Smooth muscle cell (in vitro differentiated cells): ENCODE measurements at regions not wholly inside any gene's neighbourhood (a gene's known extent, or its start where the extent isn't known, plus 50 kb on each side); places are given as distances from the start of the nearest gene placed in this dataset.
"Not testable (repeated sequence)": the region's sequence is repeated elsewhere in the genome, so short reads cannot be mapped to it uniquely, and the experiment has no call there.

Source experiments
- DNase-seq: peaks from one replicate; lab custom pipeline; 2025; ENCODE audit not compliant: unreplicated experiment; lab: John Stamatoyannopoulos, UW
- H2AFZ ChIP-seq: fragments of 200-600 bp; sonication (generic); 2 replicates; pipeline ENCODE4 v1.6.0; 2016; ENCODE audit warnings: antibody characterized with exemption, low read depth, mild to moderate bottlenecking
- H3F3A ChIP-seq: fragments of 200-600 bp; sonication (generic); 2 replicates; pipeline ENCODE4 v1.6.0; 2017; ENCODE audit warnings: antibody characterized with exemption, low read depth
- H3K27ac ChIP-seq: fragments of 200-600 bp; sonication (generic); 2 replicates; pipeline ENCODE4 v1.5.1; 2016; ENCODE audit warnings: low read depth, mild to moderate bottlenecking
- H3K27me3 ChIP-seq: fragments of 200-600 bp; sonication (generic); 2 replicates; pipeline ENCODE4 v1.6.1; 2016; ENCODE audit warnings: low read depth, mild to moderate bottlenecking
- H3K36me3 ChIP-seq: fragments of 200-600 bp; sonication (generic); 2 replicates; pipeline ENCODE4 v1.5.1; 2016; ENCODE audit warnings: low read depth
- H3K4me1 ChIP-seq: fragments of 200-600 bp; sonication (generic); 2 replicates; pipeline ENCODE4 v1.5.1; 2016; ENCODE audit warnings: low read depth
- H3K4me2 ChIP-seq: fragments of 200-600 bp; sonication (generic); 2 replicates; pipeline ENCODE4 v1.6.0; 2016; ENCODE audit warnings: mild to moderate bottlenecking
- H3K4me3 ChIP-seq: fragments of 200-600 bp; sonication (generic); 2 replicates; pipeline ENCODE4 v1.5.1; 2016; ENCODE audit warnings: mild to moderate bottlenecking
- H3K79me2 ChIP-seq: fragments of 200-600 bp; sonication (generic); 2 replicates; pipeline ENCODE4 v1.6.0; 2016; ENCODE audit warnings: low read depth, mild to moderate bottlenecking
- H3K9ac ChIP-seq: fragments of 200-600 bp; sonication (generic); 2 replicates; pipeline ENCODE4 v1.6.0; 2016; ENCODE audit warnings: low read depth
- H3K9me3 ChIP-seq: fragments of 200-600 bp; sonication (generic); replicated peaks from 2 replicates; pipeline ENCODE4 v1.5.1; 2016; ENCODE audit warnings: low read depth
- H4K20me1 ChIP-seq: fragments of 200-600 bp; sonication (generic); 2 replicates; pipeline ENCODE4 v1.6.0; 2016; ENCODE audit warnings: low read depth
- WGBS: methylation state at CpG from one replicate; pipeline ENCODE4 v1.1.7; 2016; ENCODE audit warnings: low lambda C conversion rate; 5-methylcytosine and 5-hydroxymethylcytosine counted together
- TF ChIP-seq, protein P1 (sequence below): fragments of 200-600 bp; sonication (generic); IDR thresholded peaks from 2 replicates; pipeline ENCODE4 v1.5.1; 2017; ENCODE audit warnings: borderline replicate concordance, mild to moderate bottlenecking, antibody characterized with exemption; ENCODE audit not compliant: insufficient read depth, poor library complexity, severe bottlenecking

- TF ChIP-seq, protein P1, sequence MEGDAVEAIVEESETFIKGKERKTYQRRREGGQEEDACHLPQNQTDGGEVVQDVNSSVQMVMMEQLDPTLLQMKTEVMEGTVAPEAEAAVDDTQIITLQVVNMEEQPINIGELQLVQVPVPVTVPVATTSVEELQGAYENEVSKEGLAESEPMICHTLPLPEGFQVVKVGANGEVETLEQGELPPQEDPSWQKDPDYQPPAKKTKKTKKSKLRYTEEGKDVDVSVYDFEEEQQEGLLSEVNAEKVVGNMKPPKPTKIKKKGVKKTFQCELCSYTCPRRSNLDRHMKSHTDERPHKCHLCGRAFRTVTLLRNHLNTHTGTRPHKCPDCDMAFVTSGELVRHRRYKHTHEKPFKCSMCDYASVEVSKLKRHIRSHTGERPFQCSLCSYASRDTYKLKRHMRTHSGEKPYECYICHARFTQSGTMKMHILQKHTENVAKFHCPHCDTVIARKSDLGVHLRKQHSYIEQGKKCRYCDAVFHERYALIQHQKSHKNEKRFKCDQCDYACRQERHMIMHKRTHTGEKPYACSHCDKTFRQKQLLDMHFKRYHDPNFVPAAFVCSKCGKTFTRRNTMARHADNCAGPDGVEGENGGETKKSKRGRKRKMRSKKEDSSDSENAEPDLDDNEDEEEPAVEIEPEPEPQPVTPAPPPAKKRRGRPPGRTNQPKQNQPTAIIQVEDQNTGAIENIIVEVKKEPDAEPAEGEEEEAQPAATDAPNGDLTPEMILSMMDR: no peak
- H2AFZ ChIP-seq: no peak overlapping the region
- no peaks in the 10 kb centered on the region for H3K27me3 ChIP-seq
- H3F3A ChIP-seq: peaks cover 6% of the 10 kb centered on the region
- no peaks in the 10 kb centered on the region for H4K20me1 ChIP-seq
- no peak overlapping the region for H3K9ac ChIP-seq
- no peak for DNase-seq
- no peaks in the 10 kb centered on the region for H3K79me2 ChIP-seq
- peaks cover 37% of the 10 kb centered on the region for H3K4me1 ChIP-seq
- H3K9me3 ChIP-seq: no peaks in the 10 kb centered on the region
- 76% methylated on average over 5 of the region's 5 CpGs for WGBS
- no peak overlapping the region for H3K4me3 ChIP-seq
- H3K36me3 ChIP-seq: no peaks in the 10 kb centered on the region
- H3K4me2 ChIP-seq: peak overlapping the region; percentile 52
- peak overlapping the region; percentile 3 for H3K27ac ChIP-seq
Observed at GRCh38 chr5:124909734-124910133, 163.3 kb upstream of the ZNF608 start.

DNA sequence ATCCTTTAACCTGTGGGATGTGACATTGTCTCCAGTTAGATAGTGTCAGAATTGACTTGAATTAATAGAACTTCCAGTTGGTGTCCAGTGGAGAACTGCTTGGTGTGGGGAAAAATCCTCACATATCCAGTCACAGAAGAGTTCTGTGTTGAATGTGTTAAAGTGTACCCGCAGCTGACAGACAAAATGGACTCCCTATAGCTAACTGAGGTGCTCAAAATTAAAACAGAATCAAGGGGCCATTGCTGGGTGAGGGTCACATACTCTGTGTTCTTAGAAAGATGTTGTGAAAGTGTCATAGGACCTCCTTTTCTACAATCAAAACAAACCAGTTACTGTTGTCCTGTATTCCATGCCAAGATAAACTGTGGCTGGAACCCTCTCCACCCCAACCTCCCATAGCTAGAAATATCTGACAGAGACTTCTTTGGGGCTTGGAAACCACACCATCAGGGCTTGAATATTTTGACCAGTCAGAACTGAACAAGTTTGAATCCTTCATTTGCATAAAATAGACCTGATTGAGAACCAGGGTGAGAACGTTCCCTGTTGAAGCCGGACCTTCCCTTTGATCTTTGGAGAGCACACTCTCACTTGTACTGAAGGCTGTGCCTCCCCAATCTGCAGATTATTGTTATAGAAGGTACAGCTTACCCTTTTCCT, 164.0 kb upstream of the ZNF608 start:
- Histone ChIP-seq H3K4me1 (peaks cover 30% of the 10 kb centered on the region), H4K20me1 (no peaks in the 10 kb centered on the region), H3K9me3 (no peaks in the 10 kb centered on the region), H3K9ac (no peak overlapping the region), H3F3A (peaks cover 6% of the 10 kb centered on the region), H3K4me3 (no peak overlapping the region), H3K36me3 (no peaks in the 10 kb centered on the region), H3K27ac (no peak overlapping the region), H3K4me2 (no peak overlapping the region), H3K27me3 (no peaks in the 10 kb centered on the region), H2AFZ (no peak overlapping the region), H3K79me2 (no peaks in the 10 kb centered on the region)
- TF ChIP-seq, protein P1: no peak
- DNase-seq: no peak
- 93% methylated on average over 3 of the region's 3 CpGs for WGBS

DNA sequence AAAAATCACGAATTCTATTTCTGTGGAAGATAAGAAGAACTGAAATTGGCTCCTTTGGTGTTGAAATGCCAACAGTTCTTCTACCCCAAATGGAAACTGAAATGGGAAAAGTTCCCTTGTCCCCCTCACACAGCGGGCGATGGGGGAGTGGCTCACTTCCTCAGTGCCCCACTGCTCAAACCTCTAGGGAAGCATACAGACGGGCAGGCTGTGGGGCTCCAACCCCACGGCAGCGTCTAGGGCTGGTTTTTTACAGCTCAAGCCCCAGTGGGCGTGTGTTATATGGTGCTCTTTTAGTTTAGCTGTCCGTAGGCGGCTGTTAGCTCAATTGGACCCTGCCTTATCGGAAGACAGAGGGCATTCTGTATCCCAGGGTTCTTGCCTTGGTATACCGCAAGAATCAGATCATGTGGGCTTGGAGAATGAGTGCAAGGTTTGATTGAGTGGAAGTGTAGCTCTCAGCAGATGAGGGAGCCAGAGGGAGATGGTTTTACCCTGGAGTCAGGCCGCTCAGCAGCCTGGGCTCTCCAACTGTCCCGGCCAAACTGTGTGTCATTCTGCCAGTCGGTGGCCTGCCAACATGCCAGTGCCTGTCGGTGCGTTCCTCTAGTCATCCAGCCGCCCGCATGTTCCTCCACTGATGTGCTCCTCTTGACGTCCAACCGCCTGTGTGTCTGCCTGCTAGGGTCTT, 166.3 kb upstream of the ZNF608 start:
- no peak overlapping the region for H3K9ac ChIP-seq
- H3K36me3 ChIP-seq: no peaks in the 10 kb centered on the region
- no peak overlapping the region for H3K4me3 ChIP-seq
- no peak overlapping the region for H3K27ac ChIP-seq
- no peak overlapping the region for H2AFZ ChIP-seq
- H3K27me3 ChIP-seq: no peaks in the 10 kb centered on the region
- H4K20me1 ChIP-seq: no peaks in the 10 kb centered on the region
- DNase-seq: no peak
- H3K4me2 ChIP-seq: no peak overlapping the region
- H3K79me2 ChIP-seq: no peaks in the 10 kb centered on the region
- TF ChIP-seq, protein P1: no peak
- peaks cover 13% of the 10 kb centered on the region for H3K4me1 ChIP-seq
- WGBS: 87% methylated on average over 20 of the region's 20 CpGs
- no peaks in the 10 kb centered on the region for H3K9me3 ChIP-seq
- H3F3A ChIP-seq: peaks cover 6% of the 10 kb centered on the region

DNA sequence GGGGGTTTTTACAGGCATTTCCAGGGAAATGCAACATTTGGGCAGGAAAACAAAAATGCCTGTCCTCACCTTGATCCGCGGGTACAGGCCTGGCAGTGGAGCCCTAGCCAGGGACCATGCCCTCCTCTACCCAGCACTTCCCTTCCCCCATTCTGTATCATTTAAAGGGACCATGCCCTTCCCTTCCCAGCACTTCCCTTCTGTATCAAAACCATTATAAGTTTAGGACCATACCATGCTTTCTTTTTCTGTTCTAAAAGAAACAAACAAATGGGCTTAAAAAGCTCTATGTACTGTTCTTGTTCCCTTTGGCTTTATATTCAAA, 166.9 kb upstream of the ZNF608 start:
- H2AFZ ChIP-seq: no peak overlapping the region
- H3K4me2 ChIP-seq: no peak overlapping the region
- no peak overlapping the region for H3K9ac ChIP-seq
- no peak overlapping the region for H3K4me3 ChIP-seq
- peaks cover 3% of the 10 kb centered on the region for H3F3A ChIP-seq
- DNase-seq: no peak
- H3K79me2 ChIP-seq: no peaks in the 10 kb centered on the region
- 89% methylated on average over 2 of the region's 2 CpGs for WGBS
- H3K27ac ChIP-seq: no peak overlapping the region
- TF ChIP-seq, protein P1: no peak
- H3K36me3 ChIP-seq: no peaks in the 10 kb centered on the region
- peaks cover 15% of the 10 kb centered on the region for H3K4me1 ChIP-seq
- H4K20me1 ChIP-seq: no peaks in the 10 kb centered on the region
- H3K9me3 ChIP-seq: no peaks in the 10 kb centered on the region
- H3K27me3 ChIP-seq: no peaks in the 10 kb centered on the region

DNA sequence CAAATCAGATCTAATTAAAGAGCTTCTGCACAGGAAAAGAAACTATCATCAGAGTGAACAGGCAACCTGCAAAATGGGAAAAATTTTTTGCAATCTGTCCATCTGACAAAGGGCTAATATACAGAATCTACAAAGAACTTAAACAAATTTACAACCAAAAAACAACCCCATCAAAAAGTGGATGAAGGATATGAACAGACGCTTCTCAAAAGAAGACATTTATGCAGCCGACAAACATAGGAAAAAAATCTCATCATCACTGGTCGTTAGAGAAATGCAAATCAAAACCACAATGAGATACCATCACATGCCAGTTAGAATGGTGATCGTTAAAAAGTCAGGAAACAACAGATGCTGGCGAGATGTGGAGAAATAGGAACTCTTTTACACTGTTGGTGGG, 169.9 kb upstream of the ZNF608 start:
- H2AFZ ChIP-seq, H3K4me2 ChIP-seq, H4K20me1 ChIP-seq, H3F3A ChIP-seq, H3K9ac ChIP-seq, H3K4me3 ChIP-seq, H3K36me3 ChIP-seq, DNase-seq, H3K9me3 ChIP-seq, H3K27ac ChIP-seq, H3K79me2 ChIP-seq, H3K27me3 ChIP-seq: not testable (repeated sequence)
- peaks cover 32% of the 10 kb centered on the region for H3K4me1 ChIP-seq
- WGBS: 59% methylated on average over 5 of the region's 5 CpGs
